Transverse colon (tissue), 4 donors: ENCODE measurements at regions not wholly inside any gene's neighbourhood (a gene's known extent, or its start where the extent isn't known, plus 50 kb on each side); places are given as distances from the start of the nearest gene placed in this dataset.

Source experiments
- CTCF ChIP-seq, 5 experiments: fragments of 200-600 bp in 3 of 5; fragments of 450-650 bp in 2 of 5; sonication (generic) in 3 of 5; IDR thresholded peaks; 1 replicate in 2 of 5; 2 replicates in 3 of 5; pipeline ENCODE4 v1.5.1; 2016 to 2017; ENCODE audit warnings: antibody characterized with exemption in 5 of 5, inconsistent platforms in 3 of 5, mild to moderate bottlenecking in 2 of 5, moderate library complexity in 1 of 5
- POLR2A ChIP-seq: fragments of 450-650 bp; IDR thresholded peaks from one replicate; pipeline ENCODE4 v1.6.1; 2016; ENCODE audit warnings: antibody characterized with exemption, mild to moderate bottlenecking, moderate library complexity
- POLR2AphosphoS5 ChIP-seq, 3 donors: sonication (generic); formaldehyde crosslinking; IDR thresholded peaks; one replicate each; pipeline ENCODE4 v1.6.1; 2016; ENCODE audit warnings: antibody characterized with exemption in 3 of 3

DNA sequence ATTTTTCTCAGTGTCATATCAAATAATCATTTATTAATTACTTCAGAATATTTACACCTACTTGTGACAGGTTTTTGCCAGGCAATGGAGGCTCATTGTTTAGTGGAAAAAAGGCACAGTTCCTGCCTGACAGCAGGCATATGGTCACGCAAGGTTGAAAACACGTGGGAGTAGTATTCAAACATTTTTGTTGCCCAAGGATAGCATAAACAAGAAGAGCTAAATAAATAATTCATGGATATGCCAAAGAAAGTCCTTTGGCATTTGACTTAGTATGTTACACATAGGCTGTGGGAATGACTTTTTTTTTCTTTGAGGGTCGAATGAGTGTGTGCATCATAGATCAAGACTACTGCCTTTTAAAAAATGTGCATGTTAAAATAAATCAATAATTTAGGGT is 120.5 kb upstream of the SEMA3E start:
- TF ChIP-seq POLR2AphosphoS5 (IDR thresholded peaks at IDR 0.05) (no peak), CTCF (IDR thresholded peaks at IDR 0.05) (no peak), POLR2A (no peak)
